ENCODE measurements at regions not wholly inside any gene's neighbourhood (a gene's known extent, or its start where the extent isn't known, plus 50 kb on each side); places are given as distances from the start of the nearest gene placed in this dataset.

- ChIA-PET CTCF (no interaction called here), POLR2A (no interaction called here)
- no peaks in the 10 kb centered on the region for H3K27me3 ChIP-seq (ENCODE audit: insufficient read depth)
- TF ChIP-seq RXRA (IDR thresholded peaks at IDR 0.05; ENCODE audit: borderline replicate concordance, low read depth): no peak
- TF ChIP-seq FOXM1 (IDR thresholded peaks at IDR 0.05; ENCODE audit: low read depth): no peak
- TF ChIP-seq RCOR1 (IDR thresholded peaks at IDR 0.05; ENCODE audit: low read length): no peak
- TF ChIP-seq TAF1 (IDR thresholded peaks at IDR 0.05; ENCODE audit: borderline replicate concordance, low read depth, low read length): no peak
- TF ChIP-seq JUND (IDR thresholded peaks at IDR 0.05): no peak
- TF ChIP-seq, protein P1, sequence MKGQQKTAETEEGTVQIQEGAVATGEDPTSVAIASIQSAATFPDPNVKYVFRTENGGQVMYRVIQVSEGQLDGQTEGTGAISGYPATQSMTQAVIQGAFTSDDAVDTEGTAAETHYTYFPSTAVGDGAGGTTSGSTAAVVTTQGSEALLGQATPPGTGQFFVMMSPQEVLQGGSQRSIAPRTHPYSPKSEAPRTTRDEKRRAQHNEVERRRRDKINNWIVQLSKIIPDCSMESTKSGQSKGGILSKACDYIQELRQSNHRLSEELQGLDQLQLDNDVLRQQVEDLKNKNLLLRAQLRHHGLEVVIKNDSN (IDR thresholded peaks at IDR 0.05; ENCODE audit: borderline replicate concordance, low read depth): no peak
- TF ChIP-seq CHD2 (IDR thresholded peaks at IDR 0.05; ENCODE audit: low read length, partially characterized antibody): no peak
- TF ChIP-seq EP300 (IDR thresholded peaks at IDR 0.05; ENCODE audit: borderline replicate concordance in 1 of 2, low read depth in 1 of 2, low read length in 1 of 2): no peak
- TF ChIP-seq, protein P2, sequence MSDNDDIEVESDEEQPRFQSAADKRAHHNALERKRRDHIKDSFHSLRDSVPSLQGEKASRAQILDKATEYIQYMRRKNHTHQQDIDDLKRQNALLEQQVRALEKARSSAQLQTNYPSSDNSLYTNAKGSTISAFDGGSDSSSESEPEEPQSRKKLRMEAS (IDR thresholded peaks at IDR 0.05; ENCODE audit: low read depth): no peak
- no peak for TF ChIP-seq RFX5 (IDR thresholded peaks at IDR 0.05; ENCODE audit: low read length)
- TF ChIP-seq CTCF (IDR thresholded peaks at IDR 0.05): no peak
- TF ChIP-seq GABPA (IDR thresholded peaks at IDR 0.05; ENCODE audit: low read depth): no peak
- no peaks in the 10 kb centered on the region for H3K79me2 ChIP-seq (ENCODE audit: insufficient read depth)
- no peak overlapping the region for H3K9ac ChIP-seq
- no peak overlapping the region for H3K4me2 ChIP-seq
- no peaks in the 10 kb centered on the region for H3K9me3 ChIP-seq
- H3K36me3 ChIP-seq (replicated peaks in 1 of 2; ENCODE audit: control insufficient read depth in 1 of 2, insufficient read depth in 2 of 2, low read length in 1 of 2): no peaks in the 10 kb centered on the region
- no peaks in the 10 kb centered on the region for H4K20me1 ChIP-seq (ENCODE audit: insufficient read depth)
- no peaks in the 10 kb centered on the region for H3K9me2 ChIP-seq
- no peak overlapping the region for H3K4me3 ChIP-seq (ENCODE audit: low read depth in 2 of 2, low read length in 1 of 2)
- H3K4me1 ChIP-seq (ENCODE audit: control insufficient read depth in 1 of 2, insufficient read depth in 2 of 2, low read depth in 1 of 2, low read length in 1 of 2): no peaks in the 10 kb centered on the region; a peak in 1 of 4 replicates
- H3F3A ChIP-seq (replicated peaks; ENCODE audit: insufficient read depth): no peaks in the 10 kb centered on the region
- no peak overlapping the region for H2AFZ ChIP-seq (ENCODE audit: low read depth)
- no peak for DNase-seq
- no peak overlapping the region for H3K27ac ChIP-seq (ENCODE audit: low read depth in 2 of 2, low read length in 1 of 2)
Observed at GRCh38 chr11:95451261-95451660, 220.3 kb upstream of the SESN3 start.

DNA sequence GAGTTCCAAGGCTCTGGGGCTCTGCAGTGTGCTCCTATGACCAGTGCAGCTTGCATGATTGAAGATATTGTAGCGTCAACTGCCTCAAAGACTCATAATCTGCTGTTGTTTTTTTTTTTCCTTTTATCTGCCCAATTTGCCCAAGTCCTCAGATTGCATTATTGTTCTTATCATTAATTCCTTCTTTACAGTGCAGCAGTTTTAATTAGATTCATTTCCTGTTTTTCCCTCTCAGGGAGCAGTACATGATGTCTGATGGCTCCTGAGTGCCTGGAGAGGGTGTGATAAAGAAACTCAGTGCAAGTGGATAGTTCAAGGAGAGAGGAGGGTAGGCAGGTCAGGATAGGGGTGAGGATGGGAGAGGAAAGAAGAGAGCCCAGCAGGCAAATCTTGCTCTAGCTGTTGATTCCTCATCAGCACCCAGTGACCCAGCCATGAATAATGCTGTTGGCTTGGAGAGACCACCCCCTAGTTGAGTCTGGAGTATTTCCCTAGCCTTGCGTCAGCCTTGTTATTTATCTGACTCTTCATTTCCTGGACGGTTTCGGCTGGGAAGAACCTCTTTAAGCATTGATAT is 219.6 kb upstream of the SESN3 start:
- POLR2A ChIA-PET: no interaction called here
- no peaks in the 10 kb centered on the region for H3K9me2 ChIP-seq
- H2AFZ ChIP-seq (ENCODE audit: low read depth): no peak overlapping the region
- H3F3A ChIP-seq (replicated peaks; ENCODE audit: insufficient read depth): no peaks in the 10 kb centered on the region
- WGBS (ENCODE audit: low lambda C conversion rate): 61% methylated on average over 4 of the region's 4 CpGs
- no peaks in the 10 kb centered on the region for H3K79me2 ChIP-seq (ENCODE audit: insufficient read depth)
- H4K20me1 ChIP-seq (ENCODE audit: insufficient read depth): no peaks in the 10 kb centered on the region
- no peak overlapping the region for H3K4me2 ChIP-seq
- no peak overlapping the region for H3K9ac ChIP-seq
- TF ChIP-seq EZH2phosphoT487 (IDR thresholded peaks at IDR 0.05; ENCODE audit: borderline replicate concordance, low read depth): no peak
- no peak for TF ChIP-seq SIN3A (IDR thresholded peaks at IDR 0.05; ENCODE audit: borderline replicate concordance, low read depth, low read length)
- TF ChIP-seq, protein P3, sequence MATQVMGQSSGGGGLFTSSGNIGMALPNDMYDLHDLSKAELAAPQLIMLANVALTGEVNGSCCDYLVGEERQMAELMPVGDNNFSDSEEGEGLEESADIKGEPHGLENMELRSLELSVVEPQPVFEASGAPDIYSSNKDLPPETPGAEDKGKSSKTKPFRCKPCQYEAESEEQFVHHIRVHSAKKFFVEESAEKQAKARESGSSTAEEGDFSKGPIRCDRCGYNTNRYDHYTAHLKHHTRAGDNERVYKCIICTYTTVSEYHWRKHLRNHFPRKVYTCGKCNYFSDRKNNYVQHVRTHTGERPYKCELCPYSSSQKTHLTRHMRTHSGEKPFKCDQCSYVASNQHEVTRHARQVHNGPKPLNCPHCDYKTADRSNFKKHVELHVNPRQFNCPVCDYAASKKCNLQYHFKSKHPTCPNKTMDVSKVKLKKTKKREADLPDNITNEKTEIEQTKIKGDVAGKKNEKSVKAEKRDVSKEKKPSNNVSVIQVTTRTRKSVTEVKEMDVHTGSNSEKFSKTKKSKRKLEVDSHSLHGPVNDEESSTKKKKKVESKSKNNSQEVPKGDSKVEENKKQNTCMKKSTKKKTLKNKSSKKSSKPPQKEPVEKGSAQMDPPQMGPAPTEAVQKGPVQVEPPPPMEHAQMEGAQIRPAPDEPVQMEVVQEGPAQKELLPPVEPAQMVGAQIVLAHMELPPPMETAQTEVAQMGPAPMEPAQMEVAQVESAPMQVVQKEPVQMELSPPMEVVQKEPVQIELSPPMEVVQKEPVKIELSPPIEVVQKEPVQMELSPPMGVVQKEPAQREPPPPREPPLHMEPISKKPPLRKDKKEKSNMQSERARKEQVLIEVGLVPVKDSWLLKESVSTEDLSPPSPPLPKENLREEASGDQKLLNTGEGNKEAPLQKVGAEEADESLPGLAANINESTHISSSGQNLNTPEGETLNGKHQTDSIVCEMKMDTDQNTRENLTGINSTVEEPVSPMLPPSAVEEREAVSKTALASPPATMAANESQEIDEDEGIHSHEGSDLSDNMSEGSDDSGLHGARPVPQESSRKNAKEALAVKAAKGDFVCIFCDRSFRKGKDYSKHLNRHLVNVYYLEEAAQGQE (IDR thresholded peaks at IDR 0.05; ENCODE audit: low read depth, low read length): no peak
- no peak for TF ChIP-seq TCF12 (IDR thresholded peaks at IDR 0.05)
- no peak overlapping the region for H3K27ac ChIP-seq (ENCODE audit: low read depth in 2 of 2, low read length in 1 of 2)
- no peaks in the 10 kb centered on the region for H3K36me3 ChIP-seq (replicated peaks in 1 of 2; ENCODE audit: control insufficient read depth in 1 of 2, insufficient read depth in 2 of 2, low read length in 1 of 2)
- no peaks in the 10 kb centered on the region for H3K27me3 ChIP-seq (ENCODE audit: insufficient read depth)
- H3K4me3 ChIP-seq (ENCODE audit: low read depth in 2 of 2, low read length in 1 of 2): no peak overlapping the region
- H3K9me3 ChIP-seq: no peaks in the 10 kb centered on the region
- CTCF ChIA-PET: no interaction called here
- no peak for DNase-seq
- no peaks in the 10 kb centered on the region; a peak in 1 of 4 replicates for H3K4me1 ChIP-seq (ENCODE audit: control insufficient read depth in 1 of 2, insufficient read depth in 2 of 2, low read depth in 1 of 2, low read length in 1 of 2)
